Upper lobe of left lung (tissue), 6 donors: ENCODE measurements at regions not wholly inside any gene's neighbourhood (a gene's known extent, or its start where the extent isn't known, plus 50 kb on each side); places are given as distances from the start of the nearest gene placed in this dataset.
"Not testable (repeated sequence)": the region's sequence is repeated elsewhere in the genome, so short reads cannot be mapped to it uniquely, and the experiment has no call there.

Source experiments
- ATAC-seq, 2 donors: fragments of 200-7000 bp; cut with Tn5 transposase; one replicate each; pipeline ENCODE4 v1.9.1; 2022; ENCODE audit warnings: mild to moderate bottlenecking in 2 of 2, moderate library complexity in 2 of 2; ENCODE audit not compliant: low FRiP score in 2 of 2
- DNase-seq, 2 donors: peaks; one replicate each; pipeline ENCODE4 v3.0.0-alpha.2; 2019 to 2020
- H3K27ac ChIP-seq, 4 donors: fragments of 200-600 bp; sonication (generic); one replicate each; pipeline ENCODE4 v1.5.1; 2016 to 2019
- H3K27me3 ChIP-seq, 4 donors: fragments of 200-600 bp; sonication (generic); one replicate each; pipeline ENCODE4 v1.5.1; 2017 to 2019
- H3K36me3 ChIP-seq, 4 donors: fragments of 200-600 bp; sonication (generic); one replicate each; pipeline ENCODE4 v1.5.1; 2016 to 2019
- H3K4me1 ChIP-seq, 4 donors: fragments of 200-600 bp; sonication (generic); one replicate each; pipeline ENCODE4 v1.5.1; 2018 to 2019
- H3K4me3 ChIP-seq, 4 donors: fragments of 200-600 bp; sonication (generic); one replicate each; pipeline ENCODE4 v1.5.1; 2017 to 2019; ENCODE audit warnings: mild to moderate bottlenecking in 2 of 4, moderate library complexity in 1 of 4
- H3K9me3 ChIP-seq, 4 donors: fragments of 200-600 bp; sonication (generic); one replicate each; pipeline ENCODE4 v1.5.1; 2018 to 2019
- EP300 ChIP-seq, 4 donors: sonication (generic); formaldehyde crosslinking; IDR thresholded peaks; one replicate each; pipeline ENCODE4 v1.5.1; 2017; ENCODE audit warnings: antibody characterized with exemption in 4 of 4, control low read depth in 2 of 4
- POLR2A ChIP-seq, 4 donors: fragments of 450-650 bp; IDR thresholded peaks; one replicate each; pipeline ENCODE4 v1.5.1; 2016 to 2017; ENCODE audit warnings: antibody characterized with exemption in 4 of 4, mild to moderate bottlenecking in 2 of 4
- POLR2AphosphoS5 ChIP-seq, 2 donors: sonication (generic); formaldehyde crosslinking; IDR thresholded peaks; one replicate each; pipeline ENCODE4 v1.5.1; 2017; ENCODE audit warnings: antibody characterized with exemption in 2 of 2
- WGBS, 2 donors: methylation state at CpG; one replicate each; pipeline ENCODE4 v1.1.5; 2017 to 2018; 5-methylcytosine and 5-hydroxymethylcytosine counted together
- TF ChIP-seq, protein P1 (sequence below), 6 experiments: fragments of 450-650 bp in 4 of 6; fragments of 200-600 bp in 2 of 6; sonication (generic) in 2 of 6; IDR thresholded peaks; one replicate each; pipeline ENCODE4 v1.5.1; 2016 to 2019; ENCODE audit warnings: antibody characterized with exemption in 6 of 6
- donor health status: DM: no; HTN: no; CAD: no; lungs with moderate emphysema.
- donor health status: DM: no; HTN: yes; CAD: no; lungs with severe emphysema.

DNA sequence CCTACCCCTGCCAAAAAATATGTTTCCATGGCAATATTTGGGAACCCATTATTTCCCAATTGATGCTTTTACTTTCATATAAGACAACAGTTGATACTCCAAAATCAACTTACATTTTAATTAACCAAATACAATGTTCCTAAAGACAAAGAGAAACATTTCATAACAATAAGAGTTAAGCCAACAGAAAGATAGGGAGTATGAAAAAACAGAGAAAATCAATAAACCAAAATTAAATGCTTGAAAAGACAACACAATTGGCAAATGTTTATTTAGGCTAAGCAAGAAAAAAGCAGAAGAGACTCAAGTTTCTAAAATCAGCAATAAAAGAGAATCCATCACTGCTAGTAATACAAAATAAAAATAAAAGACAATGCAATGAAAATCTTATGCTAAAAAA, 123.1 kb upstream of the VPREB1 start:
- ATAC-seq (no peak), DNase-seq (no peak)
- no peak overlapping the region for H3K27ac ChIP-seq
- peaks cover 0 to 5% (median 0%) of the 10 kb centered on the region in 4 donors for H3K27me3 ChIP-seq
- H3K36me3 ChIP-seq, result no peaks in the 10 kb centered on the region
- H3K4me3 ChIP-seq, result no peak overlapping the region
- no peaks in the 10 kb centered on the region for H3K4me1 ChIP-seq
- TF ChIP-seq EP300 (IDR thresholded peaks at IDR 0.05), result no peak
- no peaks in the 10 kb centered on the region for H3K9me3 ChIP-seq

DNA sequence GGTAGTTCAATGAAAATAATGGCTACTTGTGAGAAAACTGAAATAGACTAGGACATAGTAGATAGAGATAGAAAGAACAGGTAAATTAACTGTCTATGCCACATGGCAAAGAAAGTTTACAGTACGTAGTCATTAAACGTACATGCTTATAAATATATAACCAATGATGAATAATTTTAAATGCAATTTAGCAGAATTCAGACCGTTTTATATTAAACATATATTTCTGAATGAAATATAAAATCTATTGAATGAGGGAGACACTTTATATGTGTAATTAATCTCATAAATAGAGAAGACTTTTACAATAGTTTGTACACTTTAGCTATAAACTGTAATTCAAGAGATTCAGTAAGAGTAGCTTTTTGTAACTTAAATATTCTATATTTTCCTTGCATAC, 124.4 kb upstream of the VPREB1 start:
- Histone ChIP-seq H3K9me3 (no peaks in the 10 kb centered on the region), H3K36me3 (no peaks in the 10 kb centered on the region), H3K4me1 (no peaks in the 10 kb centered on the region), H3K27me3 (peaks cover 0 to 5% (median 0%) of the 10 kb centered on the region in 4 donors), H3K4me3 (no peak overlapping the region), H3K27ac (no peak overlapping the region)
- ATAC-seq, result no peak
- TF ChIP-seq, protein P1, sequence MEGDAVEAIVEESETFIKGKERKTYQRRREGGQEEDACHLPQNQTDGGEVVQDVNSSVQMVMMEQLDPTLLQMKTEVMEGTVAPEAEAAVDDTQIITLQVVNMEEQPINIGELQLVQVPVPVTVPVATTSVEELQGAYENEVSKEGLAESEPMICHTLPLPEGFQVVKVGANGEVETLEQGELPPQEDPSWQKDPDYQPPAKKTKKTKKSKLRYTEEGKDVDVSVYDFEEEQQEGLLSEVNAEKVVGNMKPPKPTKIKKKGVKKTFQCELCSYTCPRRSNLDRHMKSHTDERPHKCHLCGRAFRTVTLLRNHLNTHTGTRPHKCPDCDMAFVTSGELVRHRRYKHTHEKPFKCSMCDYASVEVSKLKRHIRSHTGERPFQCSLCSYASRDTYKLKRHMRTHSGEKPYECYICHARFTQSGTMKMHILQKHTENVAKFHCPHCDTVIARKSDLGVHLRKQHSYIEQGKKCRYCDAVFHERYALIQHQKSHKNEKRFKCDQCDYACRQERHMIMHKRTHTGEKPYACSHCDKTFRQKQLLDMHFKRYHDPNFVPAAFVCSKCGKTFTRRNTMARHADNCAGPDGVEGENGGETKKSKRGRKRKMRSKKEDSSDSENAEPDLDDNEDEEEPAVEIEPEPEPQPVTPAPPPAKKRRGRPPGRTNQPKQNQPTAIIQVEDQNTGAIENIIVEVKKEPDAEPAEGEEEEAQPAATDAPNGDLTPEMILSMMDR (IDR thresholded peaks at IDR 0.05), result no peak
- no peak for TF ChIP-seq POLR2A (IDR thresholded peaks at IDR 0.05)
- no peak for TF ChIP-seq POLR2AphosphoS5 (IDR thresholded peaks at IDR 0.05)
- WGBS, 2 donors, result 84 to 85% methylated on average over 3 of the region's 3 CpGs
- no peak for DNase-seq

DNA sequence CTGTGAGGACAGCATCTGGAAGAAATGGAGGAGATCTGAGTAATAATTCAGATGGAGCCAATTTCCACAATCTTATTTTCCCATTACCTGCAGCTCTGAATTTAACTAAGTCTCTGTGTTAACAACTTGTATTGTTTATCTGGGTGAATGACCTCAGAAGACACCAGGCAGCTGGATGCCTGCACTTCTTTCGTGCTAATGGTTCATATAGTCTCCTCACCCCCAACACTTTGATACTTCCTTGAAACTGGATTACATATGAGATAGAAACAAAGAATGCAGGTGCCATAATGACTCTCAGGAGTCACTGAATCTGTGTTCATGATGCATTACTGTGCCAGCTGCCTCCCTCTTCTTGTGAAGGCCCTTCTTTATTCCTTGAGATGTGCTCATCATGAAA, 125.6 kb upstream of the VPREB1 start:
- Histone ChIP-seq H3K27ac (no peak overlapping the region), H3K9me3 (no peaks in the 10 kb centered on the region), H3K27me3 (peaks cover 0 to 5% (median 0%) of the 10 kb centered on the region in 4 donors), H3K4me3 (no peak overlapping the region), H3K4me1 (no peaks in the 10 kb centered on the region), H3K36me3 (no peaks in the 10 kb centered on the region)
- no peak for ATAC-seq
- no peak for DNase-seq
- WGBS, 2 donors, result 68 to 83% methylated on average over 1 of the region's 1 CpG
- TF ChIP-seq EP300 (IDR thresholded peaks at IDR 0.05) (no peak), POLR2AphosphoS5 (IDR thresholded peaks at IDR 0.05) (no peak), POLR2A (IDR thresholded peaks at IDR 0.05) (no peak)
- TF ChIP-seq, protein P1 (IDR thresholded peaks at IDR 0.05), result no peak

DNA sequence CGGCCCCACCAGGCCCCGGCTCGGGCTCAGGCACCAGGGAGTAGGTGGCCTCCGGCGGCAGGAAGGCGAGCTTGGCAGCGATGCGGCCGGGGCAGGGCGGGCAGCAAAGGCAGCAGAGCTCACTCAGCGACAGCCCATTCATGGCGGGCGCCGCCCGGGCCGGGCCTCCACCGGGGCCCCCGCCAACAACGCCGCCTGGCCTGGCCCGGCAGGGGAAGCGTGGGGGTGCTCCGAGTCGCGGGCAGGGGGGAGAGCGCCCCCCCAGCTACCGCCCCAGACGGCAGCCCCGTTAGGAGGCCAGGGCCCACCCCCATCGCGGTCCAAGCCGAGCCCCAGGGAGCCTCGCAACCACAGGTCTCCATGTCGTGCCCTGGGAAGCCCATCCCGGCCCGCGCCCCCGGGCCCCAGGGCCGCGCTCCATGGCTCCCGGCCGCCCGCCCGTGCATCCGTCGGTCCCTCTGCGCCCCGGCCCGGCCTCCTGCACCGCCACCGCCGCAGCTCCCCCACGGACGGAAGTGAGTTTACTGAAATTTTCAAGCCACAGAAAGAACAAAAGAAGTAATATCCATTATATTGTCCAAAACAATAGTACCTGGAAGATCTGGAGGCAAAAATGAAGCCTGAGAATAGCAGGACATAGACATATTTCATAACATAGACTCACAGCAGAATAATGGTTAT, 126.6 kb upstream of the VPREB1 start:
- ATAC-seq, H3K36me3 ChIP-seq, H3K27ac ChIP-seq, H3K9me3 ChIP-seq, H3K27me3 ChIP-seq, H3K4me1 ChIP-seq: not testable (repeated sequence)
- peak in 1 of 2 donors; percentile 73 for DNase-seq
- peak overlapping the region in 2 of 4 donors; percentile 22 to 38 for H3K4me3 ChIP-seq
- 51 to 54% methylated on average over 5 to 15 of the region's 54 CpGs for WGBS, 2 donors

DNA sequence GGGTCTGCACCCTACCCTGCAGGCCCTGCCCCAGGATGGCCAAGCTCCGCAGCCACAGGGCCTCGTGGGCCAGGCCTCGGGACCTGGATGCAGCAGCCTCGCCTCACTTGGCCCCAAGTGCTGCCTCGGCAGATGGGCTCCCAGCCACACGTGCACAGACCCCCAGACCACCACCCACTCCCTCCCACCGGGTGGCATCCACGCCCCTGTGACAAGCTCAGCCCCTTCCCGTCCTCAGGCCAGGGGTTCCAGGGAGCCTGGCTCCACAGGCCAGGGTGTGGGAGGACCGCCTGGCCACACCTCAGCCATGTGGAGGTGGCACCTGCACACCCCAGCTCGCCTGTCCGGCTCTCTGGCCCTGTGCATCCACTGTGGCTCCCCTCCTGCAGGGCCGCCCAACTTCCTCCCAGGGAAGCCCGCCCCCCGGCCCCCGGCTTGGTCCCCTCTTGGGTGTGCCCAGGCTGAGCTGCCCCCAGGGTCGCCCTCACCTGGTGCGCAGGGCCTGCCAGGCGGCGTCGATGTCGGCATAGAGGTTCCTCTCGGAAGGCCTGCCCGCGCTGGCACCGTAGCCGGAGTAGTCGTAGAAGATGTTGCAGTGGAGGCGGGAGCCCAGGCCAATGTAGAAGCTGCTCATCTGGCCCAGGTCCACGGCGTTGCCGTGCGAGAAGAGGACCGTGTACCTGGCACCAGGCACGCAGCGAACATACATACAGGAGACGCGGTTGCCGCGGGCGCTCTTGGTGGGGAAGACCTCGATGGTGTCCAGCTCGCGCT, 127.4 kb upstream of the VPREB1 start:
- WGBS, 2 donors, result 80 to 89% methylated on average over 3 to 21 of the region's 44 CpGs
- not testable (repeated sequence) for H3K27me3 ChIP-seq, H3K9me3 ChIP-seq, H3K27ac ChIP-seq, H3K4me1 ChIP-seq, ATAC-seq, H3K36me3 ChIP-seq
- DNase-seq, result peak in 1 of 2 donors; percentile 63
- peak overlapping the region in 2 of 4 donors; percentile 22 to 38 for H3K4me3 ChIP-seq

DNA sequence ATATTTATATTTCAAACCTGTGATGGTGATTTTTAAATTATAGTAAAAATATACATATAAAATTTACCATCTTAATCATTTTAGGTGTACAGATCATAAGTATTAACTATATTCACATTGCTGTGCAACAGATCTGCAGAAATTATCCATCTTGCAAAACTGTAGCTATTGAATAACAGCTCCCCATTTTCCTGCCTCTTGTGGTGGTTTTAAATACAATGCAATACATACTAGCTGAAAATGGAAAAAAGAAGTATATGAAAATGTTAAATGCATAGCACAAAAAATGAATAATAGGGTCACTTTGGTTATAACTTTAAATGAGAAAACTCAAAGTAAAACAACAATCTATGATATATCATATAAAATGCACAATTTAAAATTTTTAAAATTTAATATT, 130.9 kb upstream of the VPREB1 start:
- H3K4me3 ChIP-seq, result no peak overlapping the region
- H3K27me3 ChIP-seq, result peaks cover 0 to 5% (median 0%) of the 10 kb centered on the region in 4 donors
- ATAC-seq (no peak), DNase-seq (no peak)
- no peaks in the 10 kb centered on the region for H3K4me1 ChIP-seq
- H3K27ac ChIP-seq, result no peak overlapping the region
- TF ChIP-seq EP300 (IDR thresholded peaks at IDR 0.05) (no peak), POLR2A (IDR thresholded peaks at IDR 0.05) (no peak), POLR2AphosphoS5 (IDR thresholded peaks at IDR 0.05) (no peak)
- H3K36me3 ChIP-seq, result no peaks in the 10 kb centered on the region
- no peaks in the 10 kb centered on the region for H3K9me3 ChIP-seq
